ENCODE measurements at regions not wholly inside any gene's neighbourhood (a gene's known extent, or its start where the extent isn't known, plus 50 kb on each side); places are given as distances from the start of the nearest gene placed in this dataset.

DNA sequence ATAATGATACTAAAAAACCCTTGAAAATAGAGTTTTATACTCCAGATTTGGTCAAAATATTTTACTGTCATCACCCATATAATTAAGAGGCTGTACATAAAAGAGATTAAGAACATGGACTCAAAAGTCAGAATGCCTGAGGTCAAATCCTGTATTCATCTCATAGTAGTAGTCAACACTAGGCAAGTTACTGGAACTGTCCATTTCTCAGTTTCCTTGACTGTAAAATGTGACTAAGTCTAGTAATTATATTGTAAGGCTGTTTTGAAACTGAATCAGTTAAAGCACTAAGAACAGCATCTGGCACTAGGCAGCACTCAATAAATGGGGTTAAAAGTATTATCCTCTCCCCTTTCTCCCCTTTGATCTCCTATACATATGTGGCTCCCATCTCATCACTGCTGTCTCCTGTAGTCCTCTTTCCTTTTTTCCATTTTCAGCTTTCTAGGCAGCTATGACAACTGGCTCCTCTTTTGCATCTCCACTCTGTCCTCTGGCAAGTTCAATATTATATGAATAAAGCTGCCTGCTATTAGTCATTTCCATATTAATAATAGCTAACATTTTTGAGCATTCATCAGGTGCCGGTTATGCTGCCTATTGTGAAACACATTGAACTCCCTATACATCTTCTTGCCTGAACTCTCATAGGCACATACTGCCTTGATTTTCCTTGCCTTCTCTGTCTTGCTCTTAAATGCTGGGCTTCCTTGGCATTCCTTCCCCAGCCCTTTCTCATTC is 185.8 kb upstream of the NREP start:
- no peak overlapping the region for H3K27ac ChIP-seq
- no peak overlapping the region for H3K4me3 ChIP-seq
- intact Hi-C loops (cut with DNase I; ENCODE audit: low total_unique reads) = no loop called here
- H3K9me3 ChIP-seq = no peaks in the 10 kb centered on the region
- H3K36me3 ChIP-seq (ENCODE audit: low read depth, missing control alignments) = no peaks in the 10 kb centered on the region
- H3K4me1 ChIP-seq = no peaks in the 10 kb centered on the region
- TF ChIP-seq POLR2A (IDR thresholded peaks at IDR 0.05) = no peak
- TF ChIP-seq, protein P1, sequence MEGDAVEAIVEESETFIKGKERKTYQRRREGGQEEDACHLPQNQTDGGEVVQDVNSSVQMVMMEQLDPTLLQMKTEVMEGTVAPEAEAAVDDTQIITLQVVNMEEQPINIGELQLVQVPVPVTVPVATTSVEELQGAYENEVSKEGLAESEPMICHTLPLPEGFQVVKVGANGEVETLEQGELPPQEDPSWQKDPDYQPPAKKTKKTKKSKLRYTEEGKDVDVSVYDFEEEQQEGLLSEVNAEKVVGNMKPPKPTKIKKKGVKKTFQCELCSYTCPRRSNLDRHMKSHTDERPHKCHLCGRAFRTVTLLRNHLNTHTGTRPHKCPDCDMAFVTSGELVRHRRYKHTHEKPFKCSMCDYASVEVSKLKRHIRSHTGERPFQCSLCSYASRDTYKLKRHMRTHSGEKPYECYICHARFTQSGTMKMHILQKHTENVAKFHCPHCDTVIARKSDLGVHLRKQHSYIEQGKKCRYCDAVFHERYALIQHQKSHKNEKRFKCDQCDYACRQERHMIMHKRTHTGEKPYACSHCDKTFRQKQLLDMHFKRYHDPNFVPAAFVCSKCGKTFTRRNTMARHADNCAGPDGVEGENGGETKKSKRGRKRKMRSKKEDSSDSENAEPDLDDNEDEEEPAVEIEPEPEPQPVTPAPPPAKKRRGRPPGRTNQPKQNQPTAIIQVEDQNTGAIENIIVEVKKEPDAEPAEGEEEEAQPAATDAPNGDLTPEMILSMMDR (IDR thresholded peaks at IDR 0.05) = no peak
- 93 to 96% methylated on average over 1 of the region's 1 CpG for WGBS, 2 donors
- DNase-seq = no peak
- H3K27me3 ChIP-seq = no peaks in the 10 kb centered on the region

DNA sequence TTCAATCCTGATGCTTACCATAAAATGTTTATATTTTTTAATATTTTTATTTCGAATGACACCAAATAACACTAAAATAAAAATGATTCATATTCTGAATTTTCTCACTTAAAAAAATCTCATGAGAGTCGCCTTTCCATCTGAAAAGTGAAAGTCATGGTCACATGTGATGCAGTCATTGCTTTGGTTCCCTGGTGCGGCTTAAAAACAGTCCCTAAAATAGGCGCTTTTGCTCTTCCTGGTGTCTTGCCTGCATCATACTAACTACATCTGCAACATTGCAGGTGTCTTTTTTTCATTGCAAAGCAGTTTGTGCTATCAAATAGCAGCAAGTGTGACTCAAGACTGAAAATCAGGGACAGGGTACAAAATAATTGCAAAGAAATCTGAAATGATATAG is 185.2 kb upstream of the NREP start:
- DNase-seq = no peak
- Histone ChIP-seq H3K9me3 (no peaks in the 10 kb centered on the region), H3K36me3 (ENCODE audit: low read depth, missing control alignments) (no peaks in the 10 kb centered on the region), H3K27me3 (no peaks in the 10 kb centered on the region), H3K4me3 (no peak overlapping the region), H3K4me1 (no peaks in the 10 kb centered on the region), H3K27ac (no peak overlapping the region)
- intact Hi-C loops (cut with DNase I; ENCODE audit: low total_unique reads) = no loop called here
- 95% methylated on average over 4 of the region's 4 CpGs for WGBS, 2 donors
- no peak for TF ChIP-seq POLR2A (IDR thresholded peaks at IDR 0.05)
- TF ChIP-seq, protein P1 (IDR thresholded peaks at IDR 0.05) = no peak

DNA sequence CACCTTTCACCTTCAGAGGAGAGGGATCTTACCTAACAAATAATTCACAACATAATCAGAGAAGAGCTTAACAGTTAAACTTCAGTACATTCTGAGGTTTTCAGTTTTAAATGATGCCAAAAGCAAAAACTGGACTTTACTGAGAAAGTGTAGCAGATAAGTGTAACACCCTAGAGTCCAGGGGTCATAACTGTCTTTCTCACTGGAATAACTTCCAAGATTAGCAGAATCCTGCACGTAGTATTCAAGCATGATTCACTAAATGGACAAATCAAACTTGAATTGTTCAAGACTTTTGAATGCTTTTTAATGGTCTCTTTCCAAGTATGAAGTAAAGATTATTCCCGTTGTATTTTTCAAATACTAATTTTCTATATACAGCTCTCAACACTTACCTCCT is 180.1 kb upstream of the NREP start:
- H3K4me3 ChIP-seq = no peak overlapping the region
- intact Hi-C loops (cut with DNase I; ENCODE audit: low total_unique reads) = no loop called here
- no peaks in the 10 kb centered on the region for H3K27me3 ChIP-seq
- no peaks in the 10 kb centered on the region for H3K36me3 ChIP-seq (ENCODE audit: low read depth, missing control alignments)
- no peaks in the 10 kb centered on the region for H3K9me3 ChIP-seq
- WGBS, 2 donors = 59 to 63% methylated on average over 2 of the region's 2 CpGs
- no peak overlapping the region for H3K27ac ChIP-seq
- DNase-seq = no peak
- TF ChIP-seq POLR2A (IDR thresholded peaks at IDR 0.05) = no peak
- TF ChIP-seq, protein P1 (IDR thresholded peaks at IDR 0.05) = no peak
- H3K4me1 ChIP-seq = no peaks in the 10 kb centered on the region

DNA sequence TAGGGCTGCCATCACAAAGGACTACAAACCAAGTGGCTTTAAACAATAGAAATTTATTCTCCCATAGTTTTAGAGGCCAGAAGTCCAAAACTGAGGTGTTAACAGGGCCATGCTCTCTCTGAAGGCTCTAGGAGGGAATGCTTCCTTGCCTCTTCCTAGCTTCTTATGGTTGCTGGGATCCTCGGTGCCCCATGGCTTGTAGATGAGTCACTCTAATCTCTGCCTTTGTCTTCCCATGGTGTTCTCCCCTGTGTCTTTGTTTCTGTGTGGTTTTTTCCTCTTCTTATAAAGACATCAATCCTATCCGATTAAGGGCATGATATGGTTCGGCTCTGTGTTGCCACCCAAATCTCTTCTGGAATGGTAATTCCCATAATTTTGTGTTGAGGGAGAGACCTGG is 178.8 kb upstream of the NREP start:
- intact Hi-C loops (cut with DNase I; ENCODE audit: low total_unique reads) = no loop called here
- no peak for TF ChIP-seq POLR2A (IDR thresholded peaks at IDR 0.05)
- Histone ChIP-seq H3K27me3 (no peaks in the 10 kb centered on the region), H3K27ac (no peak overlapping the region), H3K36me3 (ENCODE audit: low read depth, missing control alignments) (no peaks in the 10 kb centered on the region), H3K4me1 (no peaks in the 10 kb centered on the region), H3K9me3 (no peaks in the 10 kb centered on the region), H3K4me3 (no peak overlapping the region)
- DNase-seq = no peak
- 89 to 94% methylated on average over 3 of the region's 3 CpGs for WGBS, 2 donors

DNA sequence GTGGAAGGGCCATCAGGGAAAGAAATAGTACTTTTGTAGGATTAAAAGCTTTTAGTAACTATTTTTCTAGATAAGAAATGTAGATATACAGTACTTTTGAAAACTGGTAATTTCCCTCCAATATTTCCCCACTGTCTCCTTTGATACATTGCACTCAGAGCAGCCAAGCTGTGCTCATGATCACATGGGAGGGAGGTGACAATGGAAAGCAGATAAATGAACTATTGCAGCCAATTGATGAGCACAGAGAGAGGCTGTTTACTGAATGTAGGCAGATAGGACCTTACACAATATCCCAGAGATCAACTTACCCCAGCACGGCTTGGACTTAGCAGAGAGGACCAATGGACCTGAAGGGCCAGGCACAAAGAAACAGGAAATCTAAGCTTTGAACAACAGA is 178.0 kb upstream of the NREP start:
- intact Hi-C loops (cut with DNase I; ENCODE audit: low total_unique reads) = no loop called here
- no peaks in the 10 kb centered on the region for H3K36me3 ChIP-seq (ENCODE audit: low read depth, missing control alignments)
- 92 to 96% methylated on average over 1 of the region's 1 CpG for WGBS, 2 donors
- H3K27me3 ChIP-seq = no peaks in the 10 kb centered on the region
- H3K27ac ChIP-seq = no peak overlapping the region
- no peaks in the 10 kb centered on the region for H3K4me1 ChIP-seq
- H3K9me3 ChIP-seq = no peaks in the 10 kb centered on the region
- no peak for DNase-seq
- H3K4me3 ChIP-seq = no peak overlapping the region
- TF ChIP-seq POLR2A (IDR thresholded peaks at IDR 0.05) = no peak
- TF ChIP-seq, protein P1 (IDR thresholded peaks at IDR 0.05) = no peak
